ENCODE measurements at regions not wholly inside any gene's neighbourhood (a gene's known extent, or its start where the extent isn't known, plus 50 kb on each side); places are given as distances from the start of the nearest gene placed in this dataset.

GRCh38 chr15:46270481-46271147 is 635.8 kb downstream of the SQOR start:
- TF ChIP-seq CTCF (IDR thresholded peaks at IDR 0.05), result no peak
- TF ChIP-seq POLR2A (IDR thresholded peaks at IDR 0.05), result no peak

All from thyroid gland (tissue), 4 donors.